ENCODE measurements at regions not wholly inside any gene's neighbourhood (a gene's known extent, or its start where the extent isn't known, plus 50 kb on each side); places are given as distances from the start of the nearest gene placed in this dataset.
"Not testable (repeated sequence)": the region's sequence is repeated elsewhere in the genome, so short reads cannot be mapped to it uniquely, and the experiment has no call there.

DNA sequence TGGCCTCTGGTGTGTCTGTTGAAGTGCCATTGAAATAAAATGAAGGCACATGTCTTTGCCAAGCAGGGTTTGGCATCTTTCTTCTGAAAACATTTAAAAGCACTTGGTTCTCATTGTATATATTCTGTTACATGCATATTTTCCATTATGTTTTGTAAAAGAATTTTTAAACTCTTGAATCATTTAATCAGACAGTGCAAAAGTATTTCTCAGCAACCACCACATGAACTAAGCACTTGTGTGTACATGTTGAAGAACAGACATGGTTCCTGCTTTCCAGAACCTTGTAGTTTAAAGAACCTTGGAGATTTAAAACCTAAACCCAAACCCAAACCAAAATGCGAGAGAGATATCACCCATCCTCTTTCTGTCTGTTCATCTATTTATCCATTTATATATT, 220.3 kb upstream of the GIMD1 start:
- no peak for DNase-seq

DNA sequence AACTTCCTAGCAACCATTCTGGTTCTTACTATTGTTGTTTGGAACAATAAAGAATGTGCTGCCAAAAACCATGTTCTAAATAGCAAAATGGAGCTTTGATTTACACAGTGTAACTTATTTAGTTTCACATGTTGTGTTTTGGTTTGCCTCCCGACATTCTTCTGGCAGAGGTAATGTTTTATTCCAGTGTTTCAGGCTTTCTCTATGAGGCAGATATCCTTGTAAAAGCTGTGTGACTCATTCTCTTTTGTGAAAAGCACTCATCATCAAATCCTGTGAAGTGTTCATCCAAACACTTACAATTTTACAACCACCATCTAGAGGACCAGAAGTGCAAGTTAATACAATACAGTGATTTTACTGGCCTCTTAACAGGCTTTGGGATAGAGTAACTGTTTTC, 219.0 kb upstream of the GIMD1 start:
- DNase-seq, result no peak

DNA sequence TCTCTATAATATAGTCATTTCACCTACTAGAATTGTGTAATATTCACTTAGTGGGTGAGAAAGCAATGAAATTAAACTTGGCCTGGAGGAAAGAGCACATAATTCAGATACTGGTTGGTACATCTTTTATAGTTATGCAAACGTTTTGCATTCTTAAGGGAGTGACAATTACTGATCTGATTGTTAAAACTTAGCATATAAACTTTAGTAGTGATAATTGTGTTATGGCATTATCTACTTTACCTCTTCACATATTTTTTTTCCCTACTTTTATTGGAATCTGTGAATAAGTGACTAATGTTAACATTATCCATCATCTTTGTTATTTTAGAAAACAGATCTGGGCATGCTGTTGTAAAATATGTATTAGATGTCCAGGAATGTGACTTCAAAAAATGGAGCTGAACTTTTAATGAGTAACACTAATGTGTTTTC, 217.4 kb upstream of the GIMD1 start:
- DNase-seq, result no peak

DNA sequence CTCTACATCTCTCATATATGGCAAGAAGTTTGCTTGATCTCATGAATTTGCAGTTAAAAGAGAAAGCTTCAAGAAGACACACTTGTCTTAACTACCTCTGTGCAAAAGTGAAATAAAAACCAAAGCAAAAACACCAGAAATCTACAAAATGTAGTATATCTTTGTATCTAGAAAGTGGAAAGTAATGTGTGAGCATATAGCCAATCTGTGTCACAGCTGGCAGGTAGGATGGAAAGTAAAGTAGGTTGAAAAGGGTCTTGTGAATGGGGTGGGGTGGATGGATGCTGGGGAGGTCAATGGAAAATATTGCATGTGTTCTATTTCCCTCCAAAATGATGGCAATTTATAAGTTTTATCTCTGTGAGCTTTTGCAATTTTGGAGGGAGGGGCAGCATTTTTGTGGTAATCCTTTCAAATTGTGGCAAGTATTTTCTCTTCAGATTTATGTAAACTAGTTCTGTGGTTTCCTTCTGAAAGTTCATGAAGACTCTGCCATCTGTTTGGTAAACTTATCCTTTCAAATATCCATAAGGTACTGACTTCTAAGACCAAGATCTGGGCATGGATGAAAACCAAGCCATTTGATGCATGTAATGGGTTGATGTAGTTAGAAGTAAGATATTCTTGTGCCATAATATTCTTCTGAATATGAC, 215.9 kb upstream of the GIMD1 start:
- no peak for DNase-seq

DNA sequence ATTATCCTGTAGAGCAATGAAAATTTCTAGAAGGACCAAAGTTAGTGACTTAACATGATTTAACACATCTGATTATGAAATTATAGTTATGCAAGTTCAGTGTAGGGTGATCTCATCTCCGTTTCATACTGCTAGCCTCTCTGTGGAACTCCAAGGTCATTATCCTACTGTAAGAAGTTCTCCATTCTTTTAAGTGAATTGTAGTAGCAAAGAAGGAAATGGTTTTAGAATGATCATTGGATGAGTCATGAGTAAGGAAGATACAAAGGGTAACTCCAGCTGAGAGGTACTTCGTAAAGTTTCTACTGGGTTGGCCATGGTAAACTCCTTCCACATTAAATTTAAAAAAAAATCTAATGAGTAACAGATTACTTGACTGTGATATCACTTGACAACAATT, 215.0 kb upstream of the GIMD1 start:
- DNase-seq, result no peak

DNA sequence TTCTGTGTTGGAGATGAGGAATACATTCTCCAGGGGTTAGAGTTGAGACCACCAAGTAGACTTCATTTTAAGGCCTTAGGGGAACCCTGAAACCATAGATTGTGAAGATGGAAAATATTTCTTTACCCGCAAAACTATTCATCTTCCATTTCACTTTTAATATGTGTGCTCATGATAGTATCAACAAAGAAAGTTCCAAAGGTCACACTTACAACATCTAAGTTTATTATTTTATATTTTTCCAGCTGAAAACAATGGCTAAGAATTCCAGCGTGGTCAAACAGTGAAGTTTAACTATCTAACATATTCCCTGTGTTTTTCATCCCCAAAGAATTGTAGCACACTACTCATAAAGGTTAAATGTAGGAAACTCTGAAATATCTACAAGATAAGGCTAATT, 214.5 kb upstream of the GIMD1 start:
- DNase-seq, result no peak

DNA sequence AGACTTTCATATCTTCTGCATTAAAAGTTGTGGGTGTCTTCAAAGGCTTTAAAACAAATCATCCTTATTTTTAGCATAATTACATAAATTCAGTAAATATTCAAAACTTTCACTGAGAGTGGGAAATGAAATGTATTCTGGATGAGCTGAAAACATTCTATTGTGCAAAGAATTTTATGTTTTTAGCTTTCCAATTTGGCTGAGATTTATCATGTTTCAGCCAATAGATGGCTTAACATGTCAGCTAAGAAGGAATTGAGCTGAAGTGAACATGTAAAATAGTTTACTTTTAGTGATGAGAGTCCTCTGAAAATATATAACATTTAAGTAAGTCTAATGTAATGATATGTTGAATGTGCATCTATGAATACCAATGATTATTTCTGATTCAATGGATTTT, 213.5 kb upstream of the GIMD1 start:
- DNase-seq, result no peak

DNA sequence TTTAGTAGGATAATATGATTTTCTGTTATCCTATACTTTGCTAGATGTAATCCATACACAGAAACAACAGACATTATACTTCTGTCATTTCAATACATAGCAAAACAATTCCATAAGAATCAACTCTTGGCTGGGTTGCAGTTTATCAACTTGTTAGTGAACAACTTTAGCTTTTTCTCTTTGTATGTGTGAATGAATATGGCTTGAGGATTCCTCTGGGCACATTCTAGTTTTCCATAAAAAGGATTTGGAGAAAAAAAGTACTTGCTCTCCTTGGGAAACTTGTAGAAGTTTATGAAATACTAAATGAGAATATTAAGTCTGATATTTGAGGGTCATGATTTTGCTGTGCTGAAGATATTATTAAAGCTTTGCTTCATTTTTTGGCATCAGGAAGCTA, 210.7 kb upstream of the GIMD1 start:
- DNase-seq, result no peak

DNA sequence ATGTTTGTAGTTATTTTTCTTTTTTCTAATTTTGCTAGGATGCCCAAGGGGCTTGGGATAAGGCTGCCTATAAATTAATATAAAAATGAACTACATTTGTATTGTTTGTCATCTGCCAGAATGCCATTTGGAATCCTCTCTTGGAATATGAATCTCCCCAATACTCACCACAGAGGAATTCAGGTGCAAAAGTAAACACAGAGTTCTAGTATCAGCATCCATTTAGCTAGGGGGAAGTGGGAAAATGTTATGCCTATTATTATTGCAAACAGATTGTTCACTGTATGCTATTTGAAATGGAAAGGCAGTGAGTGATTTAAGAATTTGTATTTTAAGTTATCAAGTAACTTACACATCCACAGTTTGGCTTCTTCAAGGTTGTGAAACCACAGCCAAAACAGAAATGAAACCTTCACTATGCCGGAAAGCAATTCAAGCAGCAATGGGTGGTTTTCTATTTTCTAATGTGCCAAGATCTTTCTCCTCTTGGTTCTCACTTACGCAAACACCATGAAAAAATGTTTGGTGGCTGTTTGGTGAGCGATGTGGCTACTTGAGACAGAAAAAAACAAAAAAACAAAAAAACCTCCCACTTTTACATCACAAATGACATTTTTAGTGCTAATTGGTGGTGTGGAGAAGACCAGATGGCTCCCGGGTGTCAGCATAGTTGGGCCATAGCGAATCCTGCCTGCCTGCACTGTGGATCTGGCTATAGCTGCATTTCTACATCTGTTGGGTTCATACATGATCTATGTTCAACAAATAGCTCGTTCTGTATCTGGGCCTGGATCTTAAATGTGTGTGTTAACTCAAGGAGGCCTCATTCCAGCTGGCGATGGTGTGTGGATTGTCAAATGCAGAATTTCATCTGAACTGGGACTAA, 200.8 kb upstream of the GIMD1 start:
- DNase-seq, result no peak

DNA sequence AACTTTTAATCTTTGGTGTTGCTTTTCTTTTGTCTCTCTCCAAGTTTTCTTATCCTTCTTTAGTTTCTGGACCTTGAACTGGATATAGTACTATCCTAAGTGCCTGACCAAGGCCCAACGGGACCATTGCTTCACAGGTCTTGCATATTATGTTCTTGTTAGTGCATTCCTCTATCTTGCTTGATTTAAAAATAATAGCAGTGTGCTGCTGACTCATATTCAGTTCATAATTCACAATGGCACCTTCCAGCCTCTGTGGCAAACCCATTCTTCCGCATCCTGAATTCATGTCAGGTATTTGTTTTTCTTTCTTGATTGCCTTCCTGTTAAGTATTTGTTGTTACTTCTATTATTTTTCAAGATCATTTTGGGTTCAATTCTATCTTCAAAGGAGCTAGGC, 197.1 kb upstream of the GIMD1 start:
- DNase-seq, result no peak

DNA sequence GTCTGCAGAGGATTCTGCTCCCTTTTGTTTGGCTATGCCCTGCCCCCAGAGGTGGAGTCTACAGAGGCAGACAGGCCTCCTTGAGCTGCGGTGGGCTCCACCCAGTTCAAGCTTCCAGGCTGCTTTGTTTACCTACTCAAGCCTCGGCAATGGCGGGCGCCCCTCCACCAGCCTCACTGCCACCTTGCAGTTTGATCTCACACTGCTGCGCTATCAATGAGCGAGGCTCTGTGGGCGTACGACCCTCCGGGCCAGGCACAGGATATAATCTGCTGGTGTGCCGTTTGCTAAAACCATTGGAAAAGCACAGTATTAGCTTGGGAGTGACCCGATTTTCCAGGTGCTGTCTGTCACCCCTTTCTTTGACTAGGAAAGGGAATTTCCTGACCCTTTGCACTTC, 195.1 kb upstream of the GIMD1 start:
- not testable (repeated sequence) for DNase-seq

DNA sequence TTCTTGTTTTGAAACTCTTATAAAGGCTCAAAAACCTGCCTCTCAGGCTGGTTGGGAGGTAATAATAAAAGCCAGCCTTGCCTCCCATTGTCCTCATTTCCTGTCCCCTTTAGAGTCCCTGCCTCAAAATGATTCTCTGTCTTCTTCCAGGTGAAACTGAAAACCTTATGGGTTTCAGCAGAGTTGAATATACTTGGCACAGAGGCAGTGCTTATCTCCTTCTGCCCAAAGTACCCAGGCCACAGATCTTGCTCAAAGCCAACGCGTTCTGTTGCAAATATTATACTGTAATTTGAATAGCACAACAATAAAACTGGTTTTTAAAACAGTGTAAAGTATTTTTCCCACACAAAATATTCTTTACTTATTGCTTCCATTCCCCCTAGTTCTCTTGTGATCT, 183.1 kb upstream of the GIMD1 start:
- no peak for DNase-seq

DNA sequence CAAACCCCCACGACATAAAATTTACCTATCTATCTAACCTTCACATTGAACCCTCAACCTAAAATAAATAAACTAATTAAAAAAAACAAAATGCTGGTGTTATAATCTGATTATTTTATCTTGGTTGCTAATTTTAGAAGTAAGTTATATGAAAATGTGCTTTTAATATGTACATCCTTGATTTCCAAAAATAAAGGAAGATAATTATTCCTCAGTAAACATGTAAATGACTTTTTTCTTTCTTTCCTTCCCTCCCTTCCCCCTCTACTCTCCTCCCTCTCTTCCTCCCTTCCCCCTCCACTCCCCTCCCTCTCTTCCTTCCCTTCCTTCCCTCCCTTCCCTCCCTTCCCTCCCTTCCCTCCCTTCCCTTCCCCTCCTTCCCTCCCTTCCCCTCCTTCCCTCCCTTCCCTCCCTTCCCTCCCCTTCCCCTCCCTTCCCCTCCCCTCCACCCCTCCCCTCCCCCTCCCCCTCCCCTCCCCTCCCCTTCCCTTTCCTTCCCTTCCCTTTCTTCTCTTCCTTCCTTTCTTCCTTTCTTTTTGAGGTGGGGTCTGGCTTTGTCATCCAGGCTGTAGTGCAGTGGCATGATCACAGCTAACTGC, 180.0 kb upstream of the GIMD1 start:
- DNase-seq, result no peak

DNA sequence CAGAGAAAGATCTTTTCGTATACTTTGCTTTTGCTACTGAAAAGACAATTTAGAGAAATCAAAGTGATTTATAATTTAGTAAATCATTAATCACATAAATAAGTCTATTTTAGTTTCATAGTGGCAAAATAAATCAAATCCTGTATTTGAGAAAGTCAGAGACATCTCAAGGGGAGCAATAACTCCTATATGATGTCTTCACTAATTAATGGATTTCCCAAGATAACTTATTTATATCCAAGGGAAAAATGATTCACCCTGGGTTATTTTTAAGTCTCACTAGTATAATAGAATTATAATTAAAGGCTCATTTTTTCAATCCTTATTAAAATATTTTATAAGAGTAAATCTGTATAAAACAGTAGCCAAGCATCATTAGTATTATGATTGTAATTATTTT, 177.8 kb upstream of the GIMD1 start:
- DNase-seq, result no peak

DNA sequence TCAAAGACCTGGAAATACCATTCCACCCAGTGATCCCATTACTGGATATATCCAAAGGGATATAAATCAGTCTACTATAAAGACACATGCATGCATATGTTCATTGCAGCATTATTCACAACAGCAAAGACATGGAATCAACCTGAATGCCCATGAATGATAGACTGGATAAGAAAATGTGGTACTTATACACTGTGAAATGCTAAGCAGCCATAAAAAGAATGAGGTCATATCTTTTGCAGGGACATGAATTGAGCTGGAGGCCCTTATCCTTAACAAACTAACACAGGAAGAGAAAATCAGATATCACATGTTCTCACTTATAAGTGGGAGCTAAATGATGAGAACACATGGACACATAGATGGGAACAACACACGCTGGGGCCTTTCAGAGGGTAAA, 174.0 kb upstream of the GIMD1 start:
- not testable (repeated sequence) for DNase-seq

DNA sequence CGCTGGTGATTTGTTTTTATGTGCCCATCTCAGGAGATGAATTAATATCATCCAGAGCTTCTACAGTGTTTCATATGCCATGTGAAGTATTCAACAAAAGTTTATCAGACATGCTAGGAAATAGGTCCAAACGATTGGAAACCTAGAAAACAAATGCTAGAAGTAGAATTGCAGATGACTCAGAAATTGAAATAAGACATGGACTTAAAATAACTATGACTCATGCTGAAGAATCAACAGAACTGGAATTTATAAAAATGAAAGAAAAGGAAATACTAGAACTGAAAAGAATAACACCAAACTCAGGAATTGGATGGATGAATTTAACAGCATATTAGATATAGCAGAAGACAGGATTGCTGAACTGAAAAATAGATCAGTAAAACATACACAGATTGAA, 172.7 kb upstream of the GIMD1 start:
- no peak for DNase-seq

DNA sequence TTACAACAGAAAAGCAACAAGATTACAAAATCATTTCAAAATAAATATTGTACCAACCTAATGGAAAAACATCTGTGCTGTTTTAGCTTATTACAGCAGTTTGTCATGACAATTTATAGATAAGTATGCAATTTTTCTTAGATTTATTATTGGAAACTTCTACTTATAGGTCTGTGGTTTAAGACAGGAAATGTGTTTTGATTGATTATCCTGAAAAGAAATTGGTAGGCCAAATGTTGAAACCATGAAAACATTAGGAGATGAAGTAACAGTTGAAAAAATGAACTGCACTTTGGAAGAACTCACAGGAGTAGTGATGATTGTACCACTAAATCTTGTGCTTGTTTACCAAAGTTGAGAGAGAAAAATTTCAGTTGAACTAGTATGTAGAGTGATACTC, 162.2 kb upstream of the GIMD1 start:
- DNase-seq, result no peak

DNA sequence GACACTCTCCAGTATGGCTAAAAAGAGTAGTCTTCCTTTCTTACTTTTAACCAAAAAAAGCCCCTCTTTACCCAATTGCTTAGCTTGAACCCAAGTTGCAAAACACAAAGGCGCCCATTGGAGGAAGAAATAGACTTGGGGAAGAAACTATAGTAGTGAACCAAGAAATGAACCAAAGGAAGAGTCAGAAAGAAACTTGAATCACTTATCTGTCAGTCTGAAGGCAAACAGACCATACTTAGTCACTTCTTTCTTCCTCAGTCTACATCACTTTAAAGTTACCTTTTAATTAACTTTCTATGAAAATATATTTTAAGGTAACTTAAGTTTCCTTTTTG, 161.4 kb upstream of the GIMD1 start:
- DNase-seq, result no peak

DNA sequence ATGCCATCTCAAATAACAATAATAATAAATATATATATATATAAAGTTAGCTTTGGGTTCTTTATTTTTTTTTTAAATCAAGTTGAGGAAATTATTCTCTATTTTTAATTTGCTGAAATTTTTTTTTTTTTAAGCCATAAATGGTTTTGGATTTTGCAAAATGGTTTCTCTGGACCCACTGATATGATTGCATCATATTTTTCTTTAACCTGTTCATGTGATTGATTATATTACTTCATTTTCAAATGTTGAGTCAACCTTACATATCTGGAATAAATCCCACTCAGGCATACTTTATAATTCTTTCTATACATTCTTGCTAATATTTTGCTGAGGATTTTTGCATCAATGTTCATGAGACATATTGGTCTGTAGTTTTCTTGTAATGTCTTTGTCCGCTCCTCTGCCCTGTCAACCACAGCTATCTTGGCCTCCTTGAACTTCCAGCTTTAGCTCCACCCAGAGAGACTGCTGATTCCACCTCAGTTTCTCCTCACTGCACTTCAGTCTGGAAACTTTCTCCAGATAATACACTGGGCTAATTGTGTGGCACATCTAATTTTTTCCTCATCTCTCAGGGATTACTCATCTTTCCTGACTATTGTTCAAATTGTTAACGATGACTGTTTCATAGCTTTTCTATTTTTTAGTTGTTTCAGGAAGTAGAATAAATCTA, 160.9 kb upstream of the GIMD1 start:
- no peak for DNase-seq

DNA sequence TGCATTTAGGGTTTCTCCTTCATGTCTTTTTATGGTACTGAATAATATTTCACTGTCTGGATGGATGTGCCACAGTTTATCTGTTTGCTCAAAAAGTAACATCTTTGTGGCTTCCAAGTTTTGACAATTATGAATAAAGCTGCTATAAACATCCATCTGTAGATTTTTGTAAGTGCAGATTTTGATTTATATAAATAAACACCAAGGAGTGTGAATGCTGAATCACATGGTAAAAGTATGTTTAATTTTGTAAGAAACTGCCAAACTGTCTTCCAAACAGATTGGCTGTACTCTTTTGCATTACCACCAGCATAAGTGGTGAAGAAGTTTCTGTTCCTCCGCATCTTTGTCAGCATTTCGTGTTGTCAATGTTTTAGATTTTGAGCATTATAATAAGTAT, 158.7 kb upstream of the GIMD1 start:
- DNase-seq, result no peak

DNA sequence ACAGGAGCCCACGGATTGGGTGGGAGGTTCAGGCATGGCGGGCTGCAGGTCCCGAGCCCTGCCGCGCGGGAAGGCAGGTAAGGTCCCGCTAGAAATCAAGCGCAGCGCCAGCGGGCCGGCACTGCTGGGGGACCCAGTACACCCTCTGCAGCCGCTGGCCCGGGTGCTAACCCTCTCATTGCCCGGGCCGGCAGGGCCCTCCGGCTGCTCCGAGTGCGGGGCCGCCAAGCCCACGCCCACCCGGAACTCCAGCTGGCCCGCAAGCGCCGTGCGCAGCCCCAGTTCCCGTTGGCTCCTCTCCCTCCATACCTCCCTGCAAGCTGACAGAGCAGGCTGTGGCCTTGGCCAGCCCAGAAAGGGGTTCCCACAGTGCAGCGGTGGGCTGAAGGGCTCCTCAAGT, 156.8 kb upstream of the GIMD1 start:
- not testable (repeated sequence) for DNase-seq

DNA sequence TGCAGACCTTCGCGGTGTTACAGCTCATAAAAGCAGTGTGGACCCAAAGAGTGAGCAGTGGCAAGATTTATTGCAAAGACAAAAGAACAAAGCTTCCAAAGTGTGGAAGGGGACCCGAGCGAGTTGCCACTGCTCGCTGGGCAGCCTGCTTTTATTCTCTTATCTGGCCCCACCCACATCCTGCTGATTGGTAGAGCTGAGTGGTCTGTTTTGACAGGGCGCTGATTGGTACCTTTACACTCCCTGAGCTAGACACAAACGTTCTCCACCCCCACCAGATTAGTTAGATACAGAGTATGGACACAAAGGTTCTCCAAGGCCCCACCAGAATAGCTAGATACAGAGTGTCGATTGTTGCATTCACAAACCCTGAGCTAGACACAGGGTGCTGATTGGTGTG, 156.2 kb upstream of the GIMD1 start:
- not testable (repeated sequence) for DNase-seq

DNA sequence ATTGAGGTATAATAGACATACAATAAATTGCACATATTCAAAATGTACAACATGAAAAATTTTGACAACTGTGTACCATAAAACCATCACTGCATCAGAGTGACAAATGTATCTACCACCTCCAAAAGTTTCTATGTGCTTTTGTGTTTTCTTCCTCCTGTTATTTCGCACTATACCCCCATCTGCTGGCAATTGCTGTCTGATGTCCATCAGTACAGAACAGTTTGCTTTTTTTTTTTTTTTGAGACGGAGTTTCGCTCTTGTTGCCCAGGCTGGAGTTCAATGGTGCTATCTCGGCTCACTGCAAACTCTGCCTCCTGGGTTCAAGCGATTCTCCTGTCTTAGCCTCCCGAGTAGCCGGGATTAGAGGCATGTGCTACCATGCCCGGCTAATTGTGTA, 154.3 kb upstream of the GIMD1 start:
- DNase-seq, result no peak

DNA sequence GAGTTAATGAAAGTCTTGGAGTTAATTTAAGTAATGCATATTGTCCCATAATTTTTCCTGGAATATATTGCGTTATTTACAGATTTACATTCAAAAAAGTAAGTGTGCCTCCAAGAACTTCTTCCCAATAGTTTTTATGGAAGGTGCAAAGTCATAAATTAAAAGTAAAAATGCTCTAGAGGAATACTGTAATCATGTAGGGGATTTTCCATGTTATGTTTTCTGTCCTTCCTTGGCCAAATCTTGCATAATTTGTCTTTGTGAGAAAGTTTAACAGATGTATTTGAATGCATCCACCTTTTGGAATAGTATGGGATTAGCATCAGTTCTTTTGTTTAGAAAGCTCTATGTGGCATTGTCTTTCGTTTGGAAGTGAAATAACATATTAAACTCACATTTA, 144.1 kb upstream of the GIMD1 start:
- no peak for DNase-seq
